HepG2 (cell line): ENCODE measurements at regions not wholly inside any gene's neighbourhood (a gene's known extent, or its start where the extent isn't known, plus 50 kb on each side); places are given as distances from the start of the nearest gene placed in this dataset.

Experiments
- ATAC-seq: fragments of 200-7000 bp; cut with Tn5 transposase; 3 replicates; pipeline ENCODE4 v1.9.1; 2020; ENCODE audit warnings: mild to moderate bottlenecking, moderate library complexity
- BruUV-seq: library from RNA; stranded (reverse); fragments of 400-500 nt; replicated peaks from 2 replicates; lab custom pipeline; 2021; lab: Mats Ljungman, UMichigan
- CTCF ChIA-PET: fragments of 300-600 bp; formaldehyde crosslinking; extraction: SDS; loops from one replicate; lab custom pipeline; 2021; ENCODE audit warnings: low total read pairs, inconsistent platforms, low intra/inter-chr PET ratio; lab: Yijun Ruan, JAX
- POLR2A ChIA-PET: fragments of 350-600 bp; sonication (Branson Sonifier 250); formaldehyde crosslinking; loops from one replicate; lab custom pipeline; 2020; ENCODE audit warnings: antibody characterized with exemption, inconsistent platforms; lab: Yijun Ruan, JAX
- DNase-seq: peaks from one replicate; pipeline ENCODE4 v3.0.0-alpha.2; 2015; ENCODE audit warnings: low spot score
- FAIRE-seq: peaks from 3 replicates; lab custom pipeline; 2011; peaks lifted over from hg19 to GRCh38; lab: Jason Lieb, UNC
- H2AFZ ChIP-seq: one replicate; pipeline ENCODE4 v1.6.1; 2011; ENCODE audit warnings: low read length, inconsistent platforms
- H3K27ac ChIP-seq: fragments of 300-600 bp; 3 replicates; pipeline ENCODE4 v1.8.0; 2011; ENCODE audit warnings: mixed run types, mild to moderate bottlenecking, mixed read lengths, low read length, inconsistent platforms; ENCODE audit not compliant: insufficient read depth; ENCODE audit errors: extremely low read length
- H3K27me3 ChIP-seq, 2 experiments: fragments of 200-600 bp in 1 of 2; 2 replicates in 1 of 2; 3 replicates in 1 of 2; pipeline versions ENCODE4 v1.6.0 to v1.8.0; 2011; ENCODE audit warnings: low read length in 2 of 2, mild to moderate bottlenecking in 2 of 2, moderate library complexity in 2 of 2, inconsistent platforms in 1 of 2; ENCODE audit not compliant: insufficient read depth in 2 of 2, control insufficient read depth in 1 of 2
- H3K36me3 ChIP-seq, 2 experiments: fragments of 200-600 bp in 1 of 2; replicated peaks in 1 of 2; 2 replicates in 1 of 2; 3 replicates in 1 of 2; pipeline versions ENCODE4 v1.5.1 to v1.8.0; 2011; ENCODE audit warnings: low read length in 2 of 2, inconsistent platforms in 1 of 2; ENCODE audit not compliant: insufficient read depth in 2 of 2, control insufficient read depth in 1 of 2
- H3K4me1 ChIP-seq: 2 replicates; pipeline ENCODE4 v1.5.1; 2012; ENCODE audit warnings: low read length, inconsistent platforms; ENCODE audit not compliant: insufficient read depth
- H3K4me2 ChIP-seq: 2 replicates; pipeline ENCODE4 v1.6.0; 2011; ENCODE audit warnings: low read depth, low read length, inconsistent platforms
- H3K4me3 ChIP-seq, 3 experiments: fragments of 200-600 bp in 1 of 3; sonication (generic), shearing (Covaris generic) in 1 of 3; replicated peaks in 1 of 3; 2 replicates each; pipeline ENCODE4 v1.5.1; 2011 to 2016; ENCODE audit warnings: low read length in 3 of 3, inconsistent platforms in 2 of 3, low read depth in 2 of 3, mild to moderate bottlenecking in 2 of 3, control low read depth in 1 of 3, mixed read lengths in 1 of 3; ENCODE audit not compliant: insufficient read depth in 1 of 3
- H3K79me2 ChIP-seq: one replicate; pipeline ENCODE4 v1.6.1; 2011; ENCODE audit warnings: low read length, inconsistent platforms; ENCODE audit not compliant: insufficient read depth
- H3K9ac ChIP-seq: 2 replicates; pipeline ENCODE4 v1.6.0; 2011; ENCODE audit warnings: mild to moderate bottlenecking, low read depth, low read length, inconsistent platforms; ENCODE audit not compliant: insufficient read depth
- H3K9me3 ChIP-seq: 2 replicates; pipeline ENCODE4 v1.5.1; 2012; ENCODE audit warnings: mild to moderate bottlenecking, low read length
- H4K20me1 ChIP-seq: 2 replicates; pipeline ENCODE4 v1.6.0; 2011; ENCODE audit warnings: inconsistent platforms, mild to moderate bottlenecking, low read length, moderate library complexity; ENCODE audit not compliant: insufficient read depth
- JUNB ChIP-seq: sonication (generic); formaldehyde crosslinking; IDR thresholded peaks from 2 replicates; pipeline ENCODE4 v1.8.0; 2022; ENCODE audit warnings: missing genetic modification reagents, mild to moderate bottlenecking, borderline replicate concordance
- NFYC ChIP-seq: IDR thresholded peaks from 2 replicates; pipeline ENCODE4 v1.6.1; 2016; ENCODE audit warnings: missing genetic modification reagents, missing compliant biosample characterization
- POGK ChIP-seq: sonication (generic); formaldehyde crosslinking; conservative IDR thresholded peaks from 2 replicates; pipeline ENCODE4 v1.8.0; 2022; ENCODE audit warnings: mild to moderate bottlenecking, moderate library complexity, missing genetic modification reagents
- PRDM10 ChIP-seq: sonication (generic); formaldehyde crosslinking; IDR thresholded peaks from 2 replicates; pipeline ENCODE4 v1.4.0; 2020; ENCODE audit warnings: low read depth, missing genetic modification reagents
- PRPF4 ChIP-seq: fragments of 200-400 bp; formaldehyde crosslinking; IDR thresholded peaks from 2 replicates; pipeline ENCODE4 v1.6.1; 2016; ENCODE audit warnings: low read length, low read depth; ENCODE audit not compliant: poor library complexity, severe bottlenecking
- XRCC5 ChIP-seq: fragments of 200-400 bp; formaldehyde crosslinking; optimal IDR thresholded peaks from 2 replicates; pipeline ENCODE3; 2017; ENCODE audit warnings: mild to moderate bottlenecking, low read length
- ZNF713 ChIP-seq: sonication (generic); formaldehyde crosslinking; IDR thresholded peaks from 2 replicates; pipeline ENCODE4 v1.4.0; 2020; ENCODE audit warnings: mild to moderate bottlenecking, missing genetic modification reagents
- WGBS: methylation state at CpG from one replicate; pipeline ENCODE4 v1.1.6; 2017; ENCODE audit warnings: low lambda C conversion rate; 5-methylcytosine and 5-hydroxymethylcytosine counted together
- in situ Hi-C: cut with HindIII; loops from 2 replicates; pipeline ENCODE4 v1.10.0; 2017; ENCODE audit warnings: low pct_unique_long_range_greater_than_20kb; ENCODE audit not compliant: extremely low pct_ligation_motif_present
- intact Hi-C: fragments of 100-400 bp; cut with micrococcal nuclease; formaldehyde crosslinking; loops from one replicate; pipeline ENCODE4 v1.10.0; 2022; ENCODE audit not compliant: unreplicated experiment
- TF ChIP-seq, protein P1 (sequence below): sonication (generic); formaldehyde crosslinking; IDR thresholded peaks from 2 replicates; pipeline ENCODE4 v1.4.0; 2020; ENCODE audit warnings: missing genetic modification reagents, borderline replicate concordance
- TF ChIP-seq, protein P2 (sequence below): sonication (generic); formaldehyde crosslinking; IDR thresholded peaks from 2 replicates; pipeline ENCODE4 v1.5.1; 2020; ENCODE audit warnings: mild to moderate bottlenecking, missing genetic modification reagents, moderate library complexity

GRCh38 chr4:155542415-155542814, 124.2 kb upstream of the GUCY1A1 start (continued):
- TF ChIP-seq JUNB (CRISPR knock-in tag) (no peak), POGK (CRISPR knock-in tag) (no peak), XRCC5 (no peak)
- TF ChIP-seq, protein P1, sequence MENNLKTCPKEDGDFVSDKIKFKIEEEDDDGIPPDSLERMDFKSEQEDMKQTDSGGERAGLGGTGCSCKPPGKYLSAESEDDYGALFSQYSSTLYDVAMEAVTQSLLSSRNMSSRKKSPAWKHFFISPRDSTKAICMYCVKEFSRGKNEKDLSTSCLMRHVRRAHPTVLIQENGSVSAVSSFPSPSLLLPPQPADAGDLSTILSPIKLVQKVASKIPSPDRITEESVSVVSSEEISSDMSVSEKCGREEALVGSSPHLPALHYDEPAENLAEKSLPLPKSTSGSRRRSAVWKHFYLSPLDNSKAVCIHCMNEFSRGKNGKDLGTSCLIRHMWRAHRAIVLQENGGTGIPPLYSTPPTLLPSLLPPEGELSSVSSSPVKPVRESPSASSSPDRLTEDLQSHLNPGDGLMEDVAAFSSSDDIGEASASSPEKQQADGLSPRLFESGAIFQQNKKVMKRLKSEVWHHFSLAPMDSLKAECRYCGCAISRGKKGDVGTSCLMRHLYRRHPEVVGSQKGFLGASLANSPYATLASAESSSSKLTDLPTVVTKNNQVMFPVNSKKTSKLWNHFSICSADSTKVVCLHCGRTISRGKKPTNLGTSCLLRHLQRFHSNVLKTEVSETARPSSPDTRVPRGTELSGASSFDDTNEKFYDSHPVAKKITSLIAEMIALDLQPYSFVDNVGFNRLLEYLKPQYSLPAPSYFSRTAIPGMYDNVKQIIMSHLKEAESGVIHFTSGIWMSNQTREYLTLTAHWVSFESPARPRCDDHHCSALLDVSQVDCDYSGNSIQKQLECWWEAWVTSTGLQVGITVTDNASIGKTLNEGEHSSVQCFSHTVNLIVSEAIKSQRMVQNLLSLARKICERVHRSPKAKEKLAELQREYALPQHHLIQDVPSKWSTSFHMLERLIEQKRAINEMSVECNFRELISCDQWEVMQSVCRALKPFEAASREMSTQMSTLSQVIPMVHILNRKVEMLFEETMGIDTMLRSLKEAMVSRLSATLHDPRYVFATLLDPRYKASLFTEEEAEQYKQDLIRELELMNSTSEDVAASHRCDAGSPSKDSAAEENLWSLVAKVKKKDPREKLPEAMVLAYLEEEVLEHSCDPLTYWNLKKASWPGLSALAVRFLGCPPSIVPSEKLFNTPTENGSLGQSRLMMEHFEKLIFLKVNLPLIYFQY (CRISPR knock-in tag) = no peak

DNA sequence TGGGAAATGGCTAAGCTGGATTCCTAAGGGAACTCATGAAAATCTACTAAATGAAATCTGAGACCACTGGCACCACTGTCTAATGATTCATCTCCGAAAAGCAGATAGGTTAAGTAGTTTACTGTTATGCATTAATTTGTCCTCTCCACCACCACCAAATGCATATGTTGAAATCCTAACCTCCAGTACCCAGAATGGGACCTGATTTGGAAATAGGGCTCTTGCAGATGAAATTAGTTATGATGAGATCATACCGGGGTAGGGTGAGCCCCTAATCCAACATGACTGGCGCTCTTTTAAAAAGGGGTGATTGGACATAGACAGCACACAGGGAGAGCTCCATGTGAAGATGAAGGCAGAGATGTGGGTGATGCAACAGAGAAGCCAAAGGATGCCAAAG, 124.9 kb upstream of the GUCY1A1 start:
- Histone ChIP-seq H3K4me3 (no peak overlapping the region), H3K9me3 (no peaks in the 10 kb centered on the region), H3K79me2 (no peaks in the 10 kb centered on the region), H3K36me3 (no peaks in the 10 kb centered on the region), H3K27me3 (no peaks in the 10 kb centered on the region), H3K4me1 (no peaks in the 10 kb centered on the region), H3K27ac (no peak overlapping the region), H4K20me1 (no peaks in the 10 kb centered on the region), H3K9ac (no peak overlapping the region), H3K4me2 (no peak overlapping the region), H2AFZ (no peak overlapping the region)
- in situ Hi-C loops (no loop called here), intact Hi-C loops (no loop called here)
- POLR2A ChIA-PET = no interaction called here
- WGBS = 0% methylated on average over 3 of the region's 3 CpGs
- no TSS peak for BruUV-seq
- CTCF ChIA-PET = no interaction called here
- ATAC-seq (no peak), DNase-seq (no peak), FAIRE-seq (no peak)
- no peak for TF ChIP-seq PRDM10
- TF ChIP-seq, protein P2, sequence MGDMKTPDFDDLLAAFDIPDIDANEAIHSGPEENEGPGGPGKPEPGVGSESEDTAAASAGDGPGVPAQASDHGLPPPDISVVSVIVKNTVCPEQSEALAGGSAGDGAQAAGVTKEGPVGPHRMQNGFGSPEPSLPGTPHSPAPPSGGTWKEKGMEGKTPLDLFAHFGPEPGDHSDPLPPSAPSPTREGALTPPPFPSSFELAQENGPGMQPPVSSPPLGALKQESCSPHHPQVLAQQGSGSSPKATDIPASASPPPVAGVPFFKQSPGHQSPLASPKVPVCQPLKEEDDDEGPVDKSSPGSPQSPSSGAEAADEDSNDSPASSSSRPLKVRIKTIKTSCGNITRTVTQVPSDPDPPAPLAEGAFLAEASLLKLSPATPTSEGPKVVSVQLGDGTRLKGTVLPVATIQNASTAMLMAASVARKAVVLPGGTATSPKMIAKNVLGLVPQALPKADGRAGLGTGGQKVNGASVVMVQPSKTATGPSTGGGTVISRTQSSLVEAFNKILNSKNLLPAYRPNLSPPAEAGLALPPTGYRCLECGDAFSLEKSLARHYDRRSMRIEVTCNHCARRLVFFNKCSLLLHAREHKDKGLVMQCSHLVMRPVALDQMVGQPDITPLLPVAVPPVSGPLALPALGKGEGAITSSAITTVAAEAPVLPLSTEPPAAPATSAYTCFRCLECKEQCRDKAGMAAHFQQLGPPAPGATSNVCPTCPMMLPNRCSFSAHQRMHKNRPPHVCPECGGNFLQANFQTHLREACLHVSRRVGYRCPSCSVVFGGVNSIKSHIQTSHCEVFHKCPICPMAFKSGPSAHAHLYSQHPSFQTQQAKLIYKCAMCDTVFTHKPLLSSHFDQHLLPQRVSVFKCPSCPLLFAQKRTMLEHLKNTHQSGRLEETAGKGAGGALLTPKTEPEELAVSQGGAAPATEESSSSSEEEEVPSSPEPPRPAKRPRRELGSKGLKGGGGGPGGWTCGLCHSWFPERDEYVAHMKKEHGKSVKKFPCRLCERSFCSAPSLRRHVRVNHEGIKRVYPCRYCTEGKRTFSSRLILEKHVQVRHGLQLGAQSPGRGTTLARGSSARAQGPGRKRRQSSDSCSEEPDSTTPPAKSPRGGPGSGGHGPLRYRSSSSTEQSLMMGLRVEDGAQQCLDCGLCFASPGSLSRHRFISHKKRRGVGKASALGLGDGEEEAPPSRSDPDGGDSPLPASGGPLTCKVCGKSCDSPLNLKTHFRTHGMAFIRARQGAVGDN (CRISPR knock-in tag) = no peak
- TF ChIP-seq NFYC (CRISPR knock-in tag) = no peak
- TF ChIP-seq ZNF713 (CRISPR knock-in tag) = no peak
- no peak for TF ChIP-seq PRPF4
